ENCODE measurements at regions not wholly inside any gene's neighbourhood (a gene's known extent, or its start where the extent isn't known, plus 50 kb on each side); places are given as distances from the start of the nearest gene placed in this dataset.

DNA sequence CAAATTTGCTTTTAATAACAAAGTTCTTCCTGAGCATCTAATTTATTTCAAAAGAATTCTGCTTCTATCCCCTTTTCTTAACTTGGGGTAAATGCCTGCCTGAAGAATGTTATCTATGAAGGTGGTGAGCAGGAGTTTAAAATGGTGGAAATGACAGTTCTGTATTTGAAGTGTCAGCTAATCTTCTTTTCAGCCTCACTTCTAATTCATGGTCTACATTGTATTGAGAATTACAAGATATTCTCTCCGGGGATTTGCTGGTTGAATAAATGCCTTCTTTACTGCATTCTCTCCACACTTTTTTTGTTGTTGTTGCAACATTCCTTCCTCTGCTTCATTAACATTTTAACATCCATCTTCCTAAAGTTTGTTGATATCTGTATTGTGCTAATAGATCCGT, 143.1 kb upstream of the GRIN3A start:
- TF ChIP-seq EZH2 (IDR thresholded peaks at IDR 0.05) (no peak), POLR2AphosphoS5 (IDR thresholded peaks at IDR 0.05; ENCODE audit: borderline replicate concordance, low read depth, low read length) (no peak; the same call in 1 of the 2 replicates), FOXP2 (optimal IDR thresholded peaks at IDR 0.05; ENCODE audit: control extremely low read depth, extremely low read length, insufficient read depth) (no peak)

Measured in SK-N-MC (cell line).